NCI-H2196 (cell line): ENCODE measurements at regions not wholly inside any gene's neighbourhood (a gene's known extent, or its start where the extent isn't known, plus 50 kb on each side); places are given as distances from the start of the nearest gene placed in this dataset.
A peak's percentile ranks its signal among the peaks of the same experiment; 100 is the strongest.
"Not testable (repeated sequence)": the region's sequence is repeated elsewhere in the genome, so short reads cannot be mapped to it uniquely, and the experiment has no call there.

ENCODE experiments used
- DNase-seq: peaks from one replicate; lab custom pipeline; 2025; ENCODE audit not compliant: unreplicated experiment; lab: John Stamatoyannopoulos, UW

GRCh38 chr5:102154791-102155605 is 141.1 kb downstream of the SLCO4C1 start:
- not testable (repeated sequence) for DNase-seq

GRCh38 chr5:102154291-102154690 is 141.8 kb downstream of the SLCO4C1 start:
- DNase-seq = no peak

GRCh38 chr5:102153003-102153759 is 142.9 kb downstream of the SLCO4C1 start:
- DNase-seq = peak; percentile 50

GRCh38 chr5:102139029-102139428 is 157.1 kb downstream of the SLCO4C1 start:
- no peak for DNase-seq

- no peak for DNase-seq
Observed at GRCh38 chr5:102138243-102138653, 157.8 kb downstream of the SLCO4C1 start.

GRCh38 chr5:102130890-102131289 is 165.2 kb downstream of the SLCO4C1 start:
- no peak for DNase-seq

GRCh38 chr5:102130386-102130785 is 165.7 kb downstream of the SLCO4C1 start:
- DNase-seq = no peak

- no peak for DNase-seq
Observed at GRCh38 chr5:102119252-102119651, 176.8 kb downstream of the SLCO4C1 start.

- no peak for DNase-seq
Observed at GRCh38 chr5:102115736-102116135, 180.3 kb downstream of the SLCO4C1 start.

GRCh38 chr5:102114525-102115069 is 181.5 kb downstream of the SLCO4C1 start:
- no peak for DNase-seq

GRCh38 chr5:102107865-102108264 is 188.2 kb downstream of the SLCO4C1 start:
- no peak for DNase-seq

- no peak for DNase-seq
Observed at GRCh38 chr5:102106599-102106998, 189.5 kb downstream of the SLCO4C1 start.

GRCh38 chr5:102099766-102100331 is 196.2 kb downstream of the SLCO4C1 start:
- DNase-seq = no peak

GRCh38 chr5:102099083-102099482 is 197.0 kb downstream of the SLCO4C1 start:
- DNase-seq = not testable (repeated sequence)

GRCh38 chr5:102098606-102099005 is 197.5 kb downstream of the SLCO4C1 start:
- not testable (repeated sequence) for DNase-seq

GRCh38 chr5:102090770-102091169 is 205.3 kb downstream of the SLCO4C1 start:
- peak; percentile 5 for DNase-seq

GRCh38 chr5:102089883-102090282 is 206.2 kb downstream of the SLCO4C1 start:
- no peak for DNase-seq

GRCh38 chr5:102087906-102088305 is 208.2 kb downstream of the SLCO4C1 start:
- DNase-seq = no peak

- DNase-seq = no peak
Observed at GRCh38 chr5:102080288-102080687, 215.8 kb downstream of the SLCO4C1 start.

GRCh38 chr5:102077920-102078319 is 218.2 kb downstream of the SLCO4C1 start:
- DNase-seq = no peak

GRCh38 chr5:102069974-102070373 is 226.1 kb downstream of the SLCO4C1 start:
- DNase-seq = no peak

- no peak for DNase-seq
Observed at GRCh38 chr5:102068870-102069269, 227.2 kb downstream of the SLCO4C1 start.
